CD4-positive, alpha-beta T cell (primary cell): ENCODE measurements at regions not wholly inside any gene's neighbourhood (a gene's known extent, or its start where the extent isn't known, plus 50 kb on each side); places are given as distances from the start of the nearest gene placed in this dataset.

Experiments
- ATAC-seq: fragments of 200-7000 bp; cut with Tn5 transposase; one replicate; pipeline ENCODE4 v1.10.0; 2022; ENCODE audit warnings: mild to moderate bottlenecking; ENCODE audit not compliant: poor library complexity
- CTCF ChIA-PET: fragments of 350-600 bp; sonication (Branson Sonifier 250); formaldehyde crosslinking; loops from one replicate; lab custom pipeline; 2021; ENCODE audit warnings: antibody characterized with exemption, inconsistent platforms; lab: Charles Lee
- POLR2A ChIA-PET: fragments of 350-600 bp; sonication (Branson Sonifier 250); formaldehyde crosslinking; loops from one replicate; lab custom pipeline; 2021; ENCODE audit warnings: antibody characterized with exemption, inconsistent platforms; lab: Charles Lee
- DNase-seq, 14 experiments: peaks; one replicate each; pipeline ENCODE4 v3.0.0-alpha.2; 2013 to 2020; ENCODE audit warnings: mixed read lengths in 2 of 14
- H3K27ac ChIP-seq, 2 donors: one replicate each; pipeline versions ENCODE4 v1.5.1 to v1.7.0; 2013; ENCODE audit warnings: low read length in 2 of 2, low read depth in 1 of 2, mild to moderate bottlenecking in 1 of 2
- H3K27me3 ChIP-seq, 2 experiments: 1 replicate in 1 of 2; 2 replicates in 1 of 2; pipeline versions ENCODE4 v1.6.1 to v1.7.0; 2013; ENCODE audit warnings: low read length in 2 of 2, control low read depth in 1 of 2, mild to moderate bottlenecking in 1 of 2, moderate library complexity in 1 of 2; ENCODE audit not compliant: insufficient read depth in 2 of 2, control insufficient read depth in 1 of 2
- H3K36me3 ChIP-seq: one replicate; pipeline ENCODE4 v1.6.1; 2013; ENCODE audit warnings: low read length, control low read depth; ENCODE audit not compliant: insufficient read depth
- H3K4me1 ChIP-seq: one replicate; pipeline ENCODE4 v1.6.1; 2013; ENCODE audit warnings: low read length, control low read depth; ENCODE audit not compliant: insufficient read depth
- H3K4me3 ChIP-seq: one replicate; pipeline ENCODE4 v1.5.1; 2013; ENCODE audit warnings: mild to moderate bottlenecking, low read length, moderate library complexity
- H3K9me3 ChIP-seq, 2 experiments: 1 replicate in 1 of 2; 2 replicates in 1 of 2; pipeline versions ENCODE4 v1.6.1 to v1.7.0; 2013; ENCODE audit warnings: low read length in 2 of 2, mild to moderate bottlenecking in 2 of 2, control low read depth in 1 of 2, moderate library complexity in 1 of 2; ENCODE audit not compliant: control insufficient read depth in 1 of 2, insufficient read depth in 1 of 2
- H3K27ac Mint-ChIP-seq: one replicate; pipeline ENCODE4 v1.8.0; 2020; ENCODE audit warnings: mixed read lengths
- H3K27me3 Mint-ChIP-seq: one replicate; pipeline ENCODE4 v1.8.0; 2021; ENCODE audit warnings: mixed read lengths
- H3K36me3 Mint-ChIP-seq: one replicate; pipeline ENCODE4 v1.8.0; 2021; ENCODE audit warnings: low read depth, mixed read lengths
- H3K4me1 Mint-ChIP-seq: one replicate; pipeline ENCODE4 v1.8.0; 2021; ENCODE audit warnings: low read depth, mixed read lengths
- H3K4me3 Mint-ChIP-seq: one replicate; pipeline ENCODE4 v1.8.0; 2020; ENCODE audit warnings: mild to moderate bottlenecking, mixed read lengths
- H3K9me3 Mint-ChIP-seq: one replicate; pipeline ENCODE4 v1.8.0; 2020; ENCODE audit warnings: mixed read lengths
- CTCF ChIP-seq: fragments of 200-600 bp; IDR thresholded peaks from one replicate; pipeline ENCODE4 v1.8.0; 2022; ENCODE audit warnings: antibody characterized with exemption, mild to moderate bottlenecking
- intact Hi-C, 2 experiments: fragments of 100-400 bp; cut with DNase I in 1 of 2; cut with micrococcal nuclease in 1 of 2; formaldehyde crosslinking; loops; one replicate each; pipeline versions ENCODE4 v1.15.1 to v1.9.0; 2023 to 2025; cut with DNase I, micrococcal nuclease

GRCh38 chr18:77973745-77974144 is 724.1 kb downstream of the GALR1 start:
- Mint-ChIP-seq H3K4me3 (no peak overlapping the region), H3K27ac (no peak overlapping the region), H3K27me3 (peaks cover 7% of the 10 kb centered on the region), H3K4me1 (no peaks in the 10 kb centered on the region), H3K9me3 (no peaks in the 10 kb centered on the region), H3K36me3 (no peaks in the 10 kb centered on the region)
- no peaks in the 10 kb centered on the region for H3K27me3 ChIP-seq
- peaks cover 0 to 27% of the 10 kb centered on the region in 2 experiments for H3K9me3 ChIP-seq
- no peak overlapping the region for H3K27ac ChIP-seq
- ChIA-PET CTCF (no interaction called here), POLR2A (no interaction called here)
- H3K4me1 ChIP-seq, result no peaks in the 10 kb centered on the region
- H3K4me3 ChIP-seq, result no peak overlapping the region
- ATAC-seq, result no peak
- intact Hi-C loops, result no loop called here
- H3K36me3 ChIP-seq, result no peaks in the 10 kb centered on the region
- no peak for DNase-seq
- TF ChIP-seq CTCF, result no peak

- Histone ChIP-seq H3K27me3 (no peaks in the 10 kb centered on the region), H3K4me1 (no peaks in the 10 kb centered on the region), H3K36me3 (no peaks in the 10 kb centered on the region), H3K9me3 (peaks cover 0 to 25% of the 10 kb centered on the region in 2 experiments), H3K27ac (no peak overlapping the region), H3K4me3 (no peak overlapping the region)
- intact Hi-C loops, result no loop called here
- Mint-ChIP-seq H3K36me3 (no peaks in the 10 kb centered on the region), H3K27me3 (peaks cover 7% of the 10 kb centered on the region), H3K27ac (no peak overlapping the region), H3K4me3 (no peak overlapping the region), H3K9me3 (no peaks in the 10 kb centered on the region), H3K4me1 (no peaks in the 10 kb centered on the region)
- POLR2A ChIA-PET, result no interaction called here
- ATAC-seq, result no peak
- CTCF ChIA-PET, result no interaction called here
- DNase-seq, result no peak
- TF ChIP-seq CTCF, result no peak
These were observed 724.7 kb downstream of the GALR1 start for GRCh38 chr18:77974329-77974728.

GRCh38 chr18:77977331-77977730 is 727.7 kb downstream of the GALR1 start:
- no peak for ATAC-seq
- H3K27me3 Mint-ChIP-seq, result no peaks in the 10 kb centered on the region
- H3K27me3 ChIP-seq, result no peaks in the 10 kb centered on the region
- no peak for DNase-seq
- no peak for TF ChIP-seq CTCF
- no peak overlapping the region for H3K4me3 Mint-ChIP-seq
- no peak overlapping the region for H3K27ac Mint-ChIP-seq
- peaks cover 0 to 25% of the 10 kb centered on the region in 2 experiments for H3K9me3 ChIP-seq
- no peak overlapping the region for H3K4me3 ChIP-seq
- ChIA-PET POLR2A (no interaction called here), CTCF (no interaction called here)
- no peak overlapping the region for H3K27ac ChIP-seq
- no peaks in the 10 kb centered on the region for H3K4me1 Mint-ChIP-seq
- H3K4me1 ChIP-seq, result no peaks in the 10 kb centered on the region
- H3K9me3 Mint-ChIP-seq, result peaks cover 2% of the 10 kb centered on the region
- no peaks in the 10 kb centered on the region for H3K36me3 ChIP-seq
- intact Hi-C loops, result no loop called here
- H3K36me3 Mint-ChIP-seq, result no peaks in the 10 kb centered on the region
